K562 (cell line): ENCODE measurements at regions not wholly inside any gene's neighbourhood (a gene's known extent, or its start where the extent isn't known, plus 50 kb on each side); places are given as distances from the start of the nearest gene placed in this dataset.

ENCODE experiments used
- ATAC-seq: fragments of 200-7000 bp; cut with Tn5 transposase; 3 replicates; pipeline ENCODE4 v1.9.1; 2020; ENCODE audit warnings: moderate library complexity
- BruUV-seq: library from RNA; stranded (reverse); fragments of 400-500 nt; replicated peaks from 2 replicates; lab custom pipeline; 2021; lab: Mats Ljungman, UMichigan
- CTCF ChIA-PET: fragments of 300-600 bp; formaldehyde crosslinking; extraction: SDS; loops from one replicate; lab custom pipeline; 2021; ENCODE audit warnings: low intra/inter-chr PET ratio; lab: Yijun Ruan, JAX
- POLR2A ChIA-PET: fragments of 300-600, 350-650 bp; sonication (Branson Sonifier 250); formaldehyde crosslinking; extraction: SDS; loops from one replicate; lab custom pipeline; 2021; ENCODE audit warnings: antibody characterized with exemption, inconsistent platforms; lab: Yijun Ruan, JAX
- DNase-seq, 4 experiments: peaks; one replicate each; pipeline versions ENCODE4 v3.0.0 to v3.0.0-alpha.2; 2011 to 2018; ENCODE audit warnings: low spot score in 3 of 4, mixed read lengths in 3 of 4; ENCODE audit errors: extremely low read depth in 1 of 4
- FAIRE-seq: peaks from 2 replicates; lab custom pipeline; 2011; peaks lifted over from hg19 to GRCh38; lab: Jason Lieb, UNC
- H2AFZ ChIP-seq: 2 replicates; pipeline ENCODE4 v1.6.0; 2011; ENCODE audit warnings: low read depth, low read length, control low read depth, inconsistent platforms
- H3K27ac ChIP-seq: fragments of 200-600 bp; 3 replicates; pipeline ENCODE4 v1.8.0; 2011; ENCODE audit warnings: low read depth, mild to moderate bottlenecking, control low read depth, inconsistent platforms, low read length, moderate library complexity, mixed read lengths; ENCODE audit errors: extremely low read depth
- H3K27me3 ChIP-seq, 2 experiments: fragments of 300-600 bp in 1 of 2; 2 replicates in 1 of 2; 3 replicates in 1 of 2; pipeline versions ENCODE4 v1.6.0 to v1.8.0; 2011; ENCODE audit warnings: inconsistent platforms in 2 of 2, low read length in 2 of 2, mild to moderate bottlenecking in 1 of 2, mixed read lengths in 1 of 2, moderate library complexity in 1 of 2; ENCODE audit not compliant: control insufficient read depth in 2 of 2, insufficient read depth in 2 of 2
- H3K36me3 ChIP-seq: fragments of 300-600 bp; 3 replicates; pipeline ENCODE4 v1.8.0; 2011; ENCODE audit warnings: mild to moderate bottlenecking, low read length, inconsistent platforms; ENCODE audit not compliant: control insufficient read depth, insufficient read depth
- H3K4me1 ChIP-seq, 2 experiments: fragments of 200-600 bp in 1 of 2; replicated peaks in 1 of 2; 2 replicates in 1 of 2; 3 replicates in 1 of 2; pipeline versions ENCODE4 v1.5.1 to v1.8.0; 2011; ENCODE audit warnings: inconsistent platforms in 2 of 2, low read length in 2 of 2, mild to moderate bottlenecking in 1 of 2, mixed read lengths in 1 of 2, moderate library complexity in 1 of 2; ENCODE audit not compliant: control insufficient read depth in 2 of 2, insufficient read depth in 2 of 2
- H3K4me2 ChIP-seq: 2 replicates; pipeline ENCODE4 v1.6.1; 2011; ENCODE audit warnings: low read length, control low read depth, inconsistent platforms, mixed read lengths; ENCODE audit not compliant: insufficient read depth
- H3K4me3 ChIP-seq: fragments of 200-600 bp; sonication (generic), shearing (Covaris generic); 2 replicates; pipeline ENCODE4 v1.5.1; 2016; ENCODE audit warnings: control low read depth, inconsistent platforms
- H3K79me2 ChIP-seq: fragments of 200-600 bp; 3 replicates; pipeline ENCODE4 v1.8.0; 2011; ENCODE audit warnings: low read length, inconsistent platforms; ENCODE audit not compliant: control insufficient read depth, insufficient read depth
- H3K9ac ChIP-seq, 2 experiments: 2 replicates each; pipeline versions ENCODE4 v1.6.0 to v1.6.1; 2011; ENCODE audit warnings: low read depth in 2 of 2, low read length in 2 of 2, control low read depth in 1 of 2, inconsistent platforms in 1 of 2, mild to moderate bottlenecking in 1 of 2, mixed read lengths in 1 of 2; ENCODE audit not compliant: insufficient read depth in 1 of 2
- H3K9me1 ChIP-seq: one replicate; pipeline ENCODE4 v1.6.0; 2011; ENCODE audit warnings: inconsistent platforms, mild to moderate bottlenecking, low read length, moderate library complexity; ENCODE audit not compliant: control insufficient read depth, insufficient read depth
- H3K9me3 ChIP-seq: replicated peaks from 2 replicates; pipeline ENCODE4 v1.5.1; 2011; ENCODE audit warnings: low read depth, low read length, inconsistent platforms; ENCODE audit not compliant: control insufficient read depth, insufficient read depth
- H4K20me1 ChIP-seq: replicated peaks from 2 replicates; pipeline ENCODE4 v1.6.1; 2011; ENCODE audit warnings: low read length, inconsistent platforms, mixed read lengths; ENCODE audit not compliant: control insufficient read depth, insufficient read depth
- MED1 ChIP-seq: sonication (generic); formaldehyde crosslinking; IDR thresholded peaks from 2 replicates; pipeline ENCODE4 v1.8.1; 2023; ENCODE audit warnings: missing genetic modification reagents, borderline replicate concordance
- NR2F6 ChIP-seq: fragments of 450-650 bp; formaldehyde crosslinking; IDR thresholded peaks from 2 replicates; pipeline ENCODE4 v1.4.0; 2020; ENCODE audit warnings: mild to moderate bottlenecking
- STAT5A ChIP-seq: IDR thresholded peaks from 2 replicates; pipeline ENCODE4 v1.6.1; 2012; ENCODE audit warnings: low read length, inconsistent platforms, borderline replicate concordance
- THRB ChIP-seq: fragments of 450-650 bp; formaldehyde crosslinking; conservative IDR thresholded peaks from 2 replicates; pipeline ENCODE4 v1.4.0; 2022; ENCODE audit warnings: mild to moderate bottlenecking, missing genetic modification characterization
- ZNF609 ChIP-seq: sonication (generic); formaldehyde crosslinking; IDR thresholded peaks from 2 replicates; pipeline ENCODE4 v1.8.1; 2023; ENCODE audit warnings: missing genetic modification reagents, mild to moderate bottlenecking, borderline replicate concordance
- ZZZ3 ChIP-seq: fragments of 450-650 bp; IDR thresholded peaks from 2 replicates; pipeline ENCODE4 v1.6.1; 2016; ENCODE audit warnings: antibody characterized with exemption, mild to moderate bottlenecking, moderate library complexity
- WGBS: fragments of 100-300 bp; shearing (Covaris generic); methylation state at CpG from one replicate; pipeline ENCODE4 v1.1.6; 2016; ENCODE audit warnings: low coverage, mixed read lengths; ENCODE audit not compliant: insufficient coverage; ENCODE audit errors: missing lambda C conversion rate; 5-methylcytosine and 5-hydroxymethylcytosine counted together
- in situ Hi-C: fragments of 300-500 bp; cut with MboI; formaldehyde crosslinking; loops from 4 replicates; pipeline ENCODE4 v1.15.0; 2018; ENCODE audit warnings: inconsistent platforms, mixed read lengths
- intact Hi-C: fragments of 100-400 bp; cut with micrococcal nuclease; formaldehyde crosslinking; loops from 2 replicates; pipeline ENCODE4 v1.14.2; 2022
- TF ChIP-seq, protein P1 (sequence below): fragments of 450-650 bp; IDR thresholded peaks from 2 replicates; pipeline ENCODE4 v1.6.1; 2017; ENCODE audit warnings: antibody characterized with exemption, mild to moderate bottlenecking

DNA sequence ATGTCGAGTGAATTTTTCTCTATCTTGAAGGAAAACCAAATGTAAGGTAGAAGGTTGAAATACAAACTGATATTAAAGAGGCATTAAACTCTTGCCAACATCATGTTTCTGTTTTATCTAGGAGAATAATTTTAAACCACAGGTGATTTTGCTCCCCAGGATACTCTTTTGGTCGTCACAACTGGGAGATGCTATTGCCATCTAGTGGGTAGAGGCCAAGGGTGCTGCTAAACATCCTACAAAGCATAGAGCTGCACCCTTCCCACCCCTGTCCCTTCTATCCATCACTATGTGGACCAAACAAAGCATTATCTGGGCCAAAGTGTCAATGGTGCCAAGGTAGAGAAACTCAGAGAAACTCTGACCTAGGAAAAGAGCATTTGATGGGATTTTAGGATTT, 154.6 kb upstream of the MAGEB2 start:
- TF ChIP-seq, protein P1, sequence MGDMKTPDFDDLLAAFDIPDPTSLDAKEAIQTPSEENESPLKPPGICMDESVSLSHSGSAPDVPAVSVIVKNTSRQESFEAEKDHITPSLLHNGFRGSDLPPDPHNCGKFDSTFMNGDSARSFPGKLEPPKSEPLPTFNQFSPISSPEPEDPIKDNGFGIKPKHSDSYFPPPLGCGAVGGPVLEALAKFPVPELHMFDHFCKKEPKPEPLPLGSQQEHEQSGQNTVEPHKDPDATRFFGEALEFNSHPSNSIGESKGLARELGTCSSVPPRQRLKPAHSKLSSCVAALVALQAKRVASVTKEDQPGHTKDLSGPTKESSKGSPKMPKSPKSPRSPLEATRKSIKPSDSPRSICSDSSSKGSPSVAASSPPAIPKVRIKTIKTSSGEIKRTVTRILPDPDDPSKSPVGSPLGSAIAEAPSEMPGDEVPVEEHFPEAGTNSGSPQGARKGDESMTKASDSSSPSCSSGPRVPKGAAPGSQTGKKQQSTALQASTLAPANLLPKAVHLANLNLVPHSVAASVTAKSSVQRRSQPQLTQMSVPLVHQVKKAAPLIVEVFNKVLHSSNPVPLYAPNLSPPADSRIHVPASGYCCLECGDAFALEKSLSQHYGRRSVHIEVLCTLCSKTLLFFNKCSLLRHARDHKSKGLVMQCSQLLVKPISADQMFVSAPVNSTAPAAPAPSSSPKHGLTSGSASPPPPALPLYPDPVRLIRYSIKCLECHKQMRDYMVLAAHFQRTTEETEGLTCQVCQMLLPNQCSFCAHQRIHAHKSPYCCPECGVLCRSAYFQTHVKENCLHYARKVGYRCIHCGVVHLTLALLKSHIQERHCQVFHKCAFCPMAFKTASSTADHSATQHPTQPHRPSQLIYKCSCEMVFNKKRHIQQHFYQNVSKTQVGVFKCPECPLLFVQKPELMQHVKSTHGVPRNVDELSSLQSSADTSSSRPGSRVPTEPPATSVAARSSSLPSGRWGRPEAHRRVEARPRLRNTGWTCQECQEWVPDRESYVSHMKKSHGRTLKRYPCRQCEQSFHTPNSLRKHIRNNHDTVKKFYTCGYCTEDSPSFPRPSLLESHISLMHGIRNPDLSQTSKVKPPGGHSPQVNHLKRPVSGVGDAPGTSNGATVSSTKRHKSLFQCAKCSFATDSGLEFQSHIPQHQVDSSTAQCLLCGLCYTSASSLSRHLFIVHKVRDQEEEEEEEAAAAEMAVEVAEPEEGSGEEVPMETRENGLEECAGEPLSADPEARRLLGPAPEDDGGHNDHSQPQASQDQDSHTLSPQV = no peak
- no peak for TF ChIP-seq ZNF609 (CRISPR knock-in tag)
- no peak for TF ChIP-seq STAT5A
- no peak for TF ChIP-seq THRB (CRISPR knock-in tag)
- no peak for TF ChIP-seq NR2F6 (CRISPR knock-in tag)
- TF ChIP-seq ZZZ3 = no peak
- no peak for TF ChIP-seq MED1
- ATAC-seq (no peak), DNase-seq (no peak), FAIRE-seq (no peak)
- WGBS = 8% methylated on average over 2 of the region's 2 CpGs
- no peak overlapping the region for H3K4me3 ChIP-seq
- no peak overlapping the region for H3K9ac ChIP-seq
- H2AFZ ChIP-seq = no peak overlapping the region
- CTCF ChIA-PET = no interaction called here
- H4K20me1 ChIP-seq = no peaks in the 10 kb centered on the region
- H3K27ac ChIP-seq = no peak overlapping the region
- intact Hi-C loops = no loop called here
- H3K4me2 ChIP-seq = no peak overlapping the region
- H3K27me3 ChIP-seq = no peaks in the 10 kb centered on the region
- POLR2A ChIA-PET = no interaction called here
- in situ Hi-C loops = no loop called here
- no peaks in the 10 kb centered on the region for H3K79me2 ChIP-seq
- H3K4me1 ChIP-seq = no peaks in the 10 kb centered on the region
- BruUV-seq = no TSS peak
- no peaks in the 10 kb centered on the region for H3K9me3 ChIP-seq
- H3K9me1 ChIP-seq = no peaks in the 10 kb centered on the region
- no peaks in the 10 kb centered on the region for H3K36me3 ChIP-seq
